IMR-90 (cell line): ENCODE measurements at regions not wholly inside any gene's neighbourhood (a gene's known extent, or its start where the extent isn't known, plus 50 kb on each side); places are given as distances from the start of the nearest gene placed in this dataset.

Experiments used
- ATAC-seq: fragments of 200-7000 bp; cut with Tn5 transposase; 2 replicates; pipeline ENCODE4 v1.9.1; 2020; ENCODE audit warnings: low read depth, mild to moderate bottlenecking, moderate library complexity
- BruUV-seq: library from RNA; stranded (reverse); fragments of 400-500 nt; replicated peaks from 2 replicates; lab custom pipeline; 2021; lab: Mats Ljungman, UMichigan
- CTCF ChIA-PET: fragments of 300-600 bp; formaldehyde crosslinking; extraction: SDS; loops from one replicate; lab custom pipeline; 2021; ENCODE audit warnings: antibody characterized with exemption; lab: Yijun Ruan, JAX
- POLR2A ChIA-PET: fragments of 300-600 bp; sonication (Branson Sonifier 250); formaldehyde crosslinking; loops from one replicate; lab custom pipeline; 2022; ENCODE audit warnings: antibody characterized with exemption; ENCODE audit not compliant: unreplicated experiment; lab: Charles Lee
- DNase-seq: peaks from one replicate; pipeline ENCODE4 v3.0.0; 2013
- H2AFZ ChIP-seq: replicated peaks from 2 replicates; pipeline ENCODE3; 2013; ENCODE audit warnings: low read length, mild to moderate bottlenecking; ENCODE audit not compliant: poor library complexity
- H2AK5ac ChIP-seq: 2 replicates; pipeline ENCODE4 v1.6.1; 2013; ENCODE audit warnings: low read depth, low read length, inconsistent platforms
- H2AK9ac ChIP-seq: replicated peaks from 2 replicates; pipeline ENCODE3; 2013; ENCODE audit warnings: mild to moderate bottlenecking, low read depth, low read length, moderate library complexity; ENCODE audit not compliant: poor library complexity
- H2BK120ac ChIP-seq: 2 replicates; pipeline ENCODE4 v1.6.1; 2013; ENCODE audit warnings: low read depth, low read length, inconsistent platforms
- H2BK15ac ChIP-seq: 3 replicates; pipeline ENCODE4 v1.6.1; 2013; ENCODE audit warnings: low read depth, low read length, inconsistent platforms
- H2BK20ac ChIP-seq: 2 replicates; pipeline ENCODE4 v1.6.1; 2013; ENCODE audit warnings: low read depth, mild to moderate bottlenecking, inconsistent platforms, low read length, moderate library complexity
- H2BK5ac ChIP-seq: 2 replicates; pipeline ENCODE4 v1.6.1; 2013; ENCODE audit warnings: mild to moderate bottlenecking, low read depth, low read length, inconsistent platforms; ENCODE audit not compliant: poor library complexity, severe bottlenecking
- H3K14ac ChIP-seq: replicated peaks from 2 replicates; pipeline ENCODE4 v1.6.1; 2013; ENCODE audit warnings: low read depth, low read length, inconsistent platforms
- H3K18ac ChIP-seq: 2 replicates; pipeline ENCODE4 v1.6.1; 2013; ENCODE audit warnings: low read depth, low read length, control low read depth
- H3K23ac ChIP-seq: 2 replicates; pipeline ENCODE4 v1.6.1; 2013; ENCODE audit warnings: low read depth, low read length, inconsistent platforms
- H3K27ac ChIP-seq: 2 replicates; pipeline ENCODE4 v1.5.1; 2013; ENCODE audit warnings: mild to moderate bottlenecking, control low read depth, low read length; ENCODE audit not compliant: insufficient read depth
- H3K27me3 ChIP-seq: 2 replicates; pipeline ENCODE4 v1.6.1; 2013; ENCODE audit warnings: low read length; ENCODE audit not compliant: control insufficient read depth, insufficient read depth
- H3K36me3 ChIP-seq: 2 replicates; pipeline ENCODE4 v1.6.1; 2013; ENCODE audit warnings: low read length, mixed read lengths; ENCODE audit not compliant: control insufficient read depth, insufficient read depth
- H3K4ac ChIP-seq: 2 replicates; pipeline ENCODE4 v1.6.1; 2013; ENCODE audit warnings: low read depth, low read length, inconsistent platforms
- H3K4me1 ChIP-seq: 2 replicates; pipeline ENCODE4 v1.6.1; 2013; ENCODE audit warnings: low read length, mixed read lengths; ENCODE audit not compliant: control insufficient read depth, insufficient read depth
- H3K4me2 ChIP-seq: 2 replicates; pipeline ENCODE4 v1.6.1; 2013; ENCODE audit warnings: low read depth, mild to moderate bottlenecking, control low read depth, low read length, moderate library complexity
- H3K4me3 ChIP-seq: 2 replicates; pipeline ENCODE4 v1.5.1; 2013; ENCODE audit warnings: low read depth, mild to moderate bottlenecking, control low read depth, low read length, moderate library complexity; ENCODE audit not compliant: insufficient read depth
- H3K56ac ChIP-seq: 2 replicates; pipeline ENCODE4 v1.6.1; 2013; ENCODE audit warnings: low read length, inconsistent platforms; ENCODE audit not compliant: insufficient read depth; ENCODE audit errors: extremely low read depth
- H3K79me1 ChIP-seq, 2 experiments: 2 replicates each; pipeline ENCODE4 v1.6.1; 2013; ENCODE audit warnings: low read length in 2 of 2, inconsistent platforms in 1 of 2, low read depth in 1 of 2
- H3K9ac ChIP-seq: 2 replicates; pipeline ENCODE4 v1.6.1; 2013; ENCODE audit warnings: low read depth, low read length, control low read depth
- H3K9me1 ChIP-seq: 2 replicates; pipeline ENCODE4 v1.6.1; 2013; ENCODE audit warnings: low read length, inconsistent platforms; ENCODE audit not compliant: insufficient read depth
- H3K9me3 ChIP-seq: 2 replicates; pipeline ENCODE4 v1.6.1; 2013; ENCODE audit warnings: low read length; ENCODE audit not compliant: control insufficient read depth, insufficient read depth
- H4K20me1 ChIP-seq: 2 replicates; pipeline ENCODE4 v1.6.1; 2013; ENCODE audit warnings: low read length, inconsistent platforms; ENCODE audit not compliant: insufficient read depth
- H4K5ac ChIP-seq: 2 replicates; pipeline ENCODE4 v1.6.1; 2013; ENCODE audit warnings: mild to moderate bottlenecking, low read depth, low read length, control low read depth
- H4K8ac ChIP-seq, 2 experiments: 2 replicates each; pipeline ENCODE4 v1.6.1; 2013; ENCODE audit warnings: low read depth in 2 of 2, low read length in 2 of 2, control low read depth in 1 of 2, inconsistent platforms in 1 of 2
- H4K91ac ChIP-seq: 2 replicates; pipeline ENCODE4 v1.6.1; 2013; ENCODE audit warnings: low read depth, low read length, inconsistent platforms; ENCODE audit not compliant: insufficient read depth
- CHD1 ChIP-seq: IDR thresholded peaks from 2 replicates; pipeline ENCODE4 v1.6.1; 2012; ENCODE audit warnings: low read depth, low read length, improper control_type of control experiment
- FOS ChIP-seq: fragments of 150-350 bp; IDR thresholded peaks from 2 replicates; pipeline ENCODE4 v1.6.1; 2016; ENCODE audit warnings: low read depth, low read length
- MAFK ChIP-seq: IDR thresholded peaks from 2 replicates; pipeline ENCODE4 v1.6.1; 2012; ENCODE audit warnings: low read depth, low read length, improper control_type of control experiment
- MAZ ChIP-seq: IDR thresholded peaks from 2 replicates; pipeline ENCODE4 v1.6.1; 2012; ENCODE audit warnings: low read depth, mild to moderate bottlenecking, low read length, improper control_type of control experiment, moderate library complexity, borderline replicate concordance
- NFE2L2 ChIP-seq: fragments of 150-350 bp; IDR thresholded peaks from 2 replicates; pipeline ENCODE4 v1.6.1; 2016; ENCODE audit warnings: low read depth, mild to moderate bottlenecking, low read length
- POLR2A ChIP-seq: IDR thresholded peaks from 2 replicates; pipeline ENCODE4 v1.6.1; 2012; ENCODE audit warnings: mild to moderate bottlenecking, low read depth, low read length
- RCOR1 ChIP-seq: IDR thresholded peaks from 2 replicates; pipeline ENCODE4 v1.6.1; 2012; ENCODE audit warnings: mild to moderate bottlenecking, low read length, improper control_type of control experiment; ENCODE audit not compliant: insufficient replicate concordance
- RFX5 ChIP-seq: IDR thresholded peaks from 2 replicates; pipeline ENCODE4 v1.8.0; 2012; ENCODE audit warnings: low read depth, mild to moderate bottlenecking, low read length, moderate library complexity
- SMC3 ChIP-seq: fragments of 150-350 bp; IDR thresholded peaks from 2 replicates; pipeline ENCODE4 v1.6.1; 2016; ENCODE audit warnings: low read depth, mild to moderate bottlenecking, antibody characterized with exemption, low read length, moderate library complexity
- WGBS, 2 experiments: methylation state at CpG; one replicate each; pipeline versions ENCODE4 v1.1.5 to v1.1.7; 2013; ENCODE audit warnings: missing lambda C conversion rate in 2 of 2; ENCODE audit not compliant: insufficient read length in 1 of 2; ENCODE audit errors: extremely low coverage in 2 of 2; 5-methylcytosine and 5-hydroxymethylcytosine counted together
- dilution Hi-C: fragments of 300-500 bp; cut with HindIII; formaldehyde crosslinking; loops from one replicate; pipeline ENCODE4 v1.14.3; 2018; ENCODE audit warnings: low sequenced_read_pairs; ENCODE audit not compliant: unreplicated experiment
- in situ Hi-C: fragments of 300-500 bp; cut with MboI; formaldehyde crosslinking; loops from 3 replicates; pipeline ENCODE4 v1.14.3; 2019; ENCODE audit warnings: low sequenced_read_pairs, inconsistent platforms, mixed read lengths
- intact Hi-C: fragments of 100-400 bp; cut with micrococcal nuclease; formaldehyde crosslinking; loops from 2 replicates; pipeline ENCODE4 v1.10.0; 2022
- TF ChIP-seq, protein P1 (sequence below): conservative IDR thresholded peaks from 2 replicates; pipeline ENCODE4 v1.5.1; 2012; ENCODE audit warnings: mild to moderate bottlenecking, low read depth, low read length, improper control_type of control experiment
- TF ChIP-seq, protein P2 (sequence below): fragments of 150-350 bp; IDR thresholded peaks from 2 replicates; pipeline ENCODE4 v1.6.1; 2016; ENCODE audit warnings: low read depth, mild to moderate bottlenecking, low read length, moderate library complexity, borderline replicate concordance

DNA sequence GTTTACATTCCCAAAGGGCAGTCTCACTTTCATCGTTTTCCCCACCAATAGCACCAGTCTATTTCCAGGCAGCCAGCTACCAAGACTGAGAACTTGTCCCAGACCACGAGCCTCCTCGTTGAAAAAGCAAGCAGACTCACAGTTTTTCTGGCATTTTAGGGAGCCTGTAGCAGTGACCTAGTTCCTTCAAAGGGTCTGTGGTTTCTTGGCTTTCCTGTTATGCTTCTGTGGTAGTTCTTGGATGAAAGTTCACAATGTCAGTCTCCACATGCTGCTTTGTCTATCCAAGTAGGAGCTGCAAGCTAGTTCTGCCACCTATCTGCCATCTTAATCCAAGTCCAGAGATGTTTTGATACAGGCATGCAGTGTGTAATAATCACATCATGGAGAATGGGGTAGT, 151.6 kb upstream of the ZC4H2 start:
- H3K4me3 ChIP-seq = no peak overlapping the region
- no peak overlapping the region for H4K8ac ChIP-seq
- no peak overlapping the region for H4K91ac ChIP-seq
- no peak overlapping the region for H2AFZ ChIP-seq
- peaks cover 2% of the 10 kb centered on the region; the same call in 1 of the 2 replicates for H3K9me3 ChIP-seq
- CTCF ChIA-PET = no interaction called here
- H2AK9ac ChIP-seq = no peak overlapping the region
- intact Hi-C loops = no loop called here
- H2BK20ac ChIP-seq = no peak overlapping the region
- no peaks in the 10 kb centered on the region for H3K4me1 ChIP-seq
- BruUV-seq = no TSS peak
- dilution Hi-C loops = no loop called here
- DNase-seq = no peak
- no peak overlapping the region for H2BK15ac ChIP-seq
- no peaks in the 10 kb centered on the region for H3K79me1 ChIP-seq
- no peaks in the 10 kb centered on the region for H4K20me1 ChIP-seq
- no peak for TF ChIP-seq POLR2A
- TF ChIP-seq, protein P1, sequence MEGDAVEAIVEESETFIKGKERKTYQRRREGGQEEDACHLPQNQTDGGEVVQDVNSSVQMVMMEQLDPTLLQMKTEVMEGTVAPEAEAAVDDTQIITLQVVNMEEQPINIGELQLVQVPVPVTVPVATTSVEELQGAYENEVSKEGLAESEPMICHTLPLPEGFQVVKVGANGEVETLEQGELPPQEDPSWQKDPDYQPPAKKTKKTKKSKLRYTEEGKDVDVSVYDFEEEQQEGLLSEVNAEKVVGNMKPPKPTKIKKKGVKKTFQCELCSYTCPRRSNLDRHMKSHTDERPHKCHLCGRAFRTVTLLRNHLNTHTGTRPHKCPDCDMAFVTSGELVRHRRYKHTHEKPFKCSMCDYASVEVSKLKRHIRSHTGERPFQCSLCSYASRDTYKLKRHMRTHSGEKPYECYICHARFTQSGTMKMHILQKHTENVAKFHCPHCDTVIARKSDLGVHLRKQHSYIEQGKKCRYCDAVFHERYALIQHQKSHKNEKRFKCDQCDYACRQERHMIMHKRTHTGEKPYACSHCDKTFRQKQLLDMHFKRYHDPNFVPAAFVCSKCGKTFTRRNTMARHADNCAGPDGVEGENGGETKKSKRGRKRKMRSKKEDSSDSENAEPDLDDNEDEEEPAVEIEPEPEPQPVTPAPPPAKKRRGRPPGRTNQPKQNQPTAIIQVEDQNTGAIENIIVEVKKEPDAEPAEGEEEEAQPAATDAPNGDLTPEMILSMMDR = no peak
- no peak for TF ChIP-seq CHD1
- no peak for TF ChIP-seq NFE2L2
- TF ChIP-seq, protein P2, sequence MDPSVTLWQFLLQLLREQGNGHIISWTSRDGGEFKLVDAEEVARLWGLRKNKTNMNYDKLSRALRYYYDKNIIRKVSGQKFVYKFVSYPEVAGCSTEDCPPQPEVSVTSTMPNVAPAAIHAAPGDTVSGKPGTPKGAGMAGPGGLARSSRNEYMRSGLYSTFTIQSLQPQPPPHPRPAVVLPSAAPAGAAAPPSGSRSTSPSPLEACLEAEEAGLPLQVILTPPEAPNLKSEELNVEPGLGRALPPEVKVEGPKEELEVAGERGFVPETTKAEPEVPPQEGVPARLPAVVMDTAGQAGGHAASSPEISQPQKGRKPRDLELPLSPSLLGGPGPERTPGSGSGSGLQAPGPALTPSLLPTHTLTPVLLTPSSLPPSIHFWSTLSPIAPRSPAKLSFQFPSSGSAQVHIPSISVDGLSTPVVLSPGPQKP = no peak
- no peak for TF ChIP-seq RCOR1
- no peak for TF ChIP-seq MAFK
- TF ChIP-seq MAZ = no peak
- TF ChIP-seq SMC3 = no peak
- no peak for TF ChIP-seq FOS
- TF ChIP-seq RFX5 = no peak
- H3K23ac ChIP-seq = no peak overlapping the region
- no CpG with 5 or more reads among the region's 3 CpGs for WGBS, 2 experiments
- no peak overlapping the region for H3K4me2 ChIP-seq
- no peak overlapping the region for H2BK5ac ChIP-seq
- H3K14ac ChIP-seq = no peak overlapping the region
- no peak overlapping the region for H3K4ac ChIP-seq
- H3K18ac ChIP-seq = no peak overlapping the region
- POLR2A ChIA-PET = no interaction called here
- H2AK5ac ChIP-seq = no peak overlapping the region
- H3K9ac ChIP-seq = no peak overlapping the region
- no peak overlapping the region for H2BK120ac ChIP-seq
- no peak overlapping the region for H4K5ac ChIP-seq
- no peak overlapping the region for H3K56ac ChIP-seq
- H3K27me3 ChIP-seq = no peaks in the 10 kb centered on the region
- in situ Hi-C loops = no loop called here
- no peaks in the 10 kb centered on the region for H3K36me3 ChIP-seq
- ATAC-seq = no peak
- no peaks in the 10 kb centered on the region for H3K9me1 ChIP-seq
- H3K27ac ChIP-seq = no peak overlapping the region
